H9 (cell line): ENCODE measurements at regions not wholly inside any gene's neighbourhood (a gene's known extent, or its start where the extent isn't known, plus 50 kb on each side); places are given as distances from the start of the nearest gene placed in this dataset.

ENCODE experiments used
- DNase-seq: peaks from one replicate; pipeline ENCODE4 v3.0.0-alpha.2; 2017
- H2AFZ ChIP-seq: one replicate; pipeline ENCODE4 v1.6.1; 2013; ENCODE audit warnings: mild to moderate bottlenecking, low read length, control low read depth, moderate library complexity
- H2AK5ac ChIP-seq: 2 replicates; pipeline ENCODE4 v1.6.1; 2013; ENCODE audit warnings: low read length, control low read depth, mixed read lengths; ENCODE audit not compliant: insufficient read length
- H2BK120ac ChIP-seq: one replicate; pipeline ENCODE4 v1.6.1; 2013; ENCODE audit warnings: low read depth, mild to moderate bottlenecking, low read length, control low read depth, inconsistent platforms; ENCODE audit not compliant: poor library complexity, severe bottlenecking
- H2BK12ac ChIP-seq: 2 replicates; pipeline ENCODE4 v1.6.1; 2013; ENCODE audit warnings: low read length, control low read depth, mixed read lengths, low read depth; ENCODE audit not compliant: insufficient read length
- H2BK15ac ChIP-seq: 2 replicates; pipeline ENCODE4 v1.6.1; 2013; ENCODE audit warnings: low read depth, low read length, control low read depth
- H2BK20ac ChIP-seq: one replicate; pipeline ENCODE4 v1.6.1; 2013; ENCODE audit warnings: low read depth, mild to moderate bottlenecking, low read length, control low read depth, inconsistent platforms; ENCODE audit not compliant: poor library complexity, severe bottlenecking
- H2BK5ac ChIP-seq: 2 replicates; pipeline ENCODE4 v1.6.1; 2013; ENCODE audit warnings: low read length, control low read depth, mixed read lengths; ENCODE audit not compliant: insufficient read length
- H3K14ac ChIP-seq: 2 replicates; pipeline ENCODE4 v1.6.1; 2013; ENCODE audit warnings: low read length, control low read depth; ENCODE audit not compliant: insufficient read depth
- H3K18ac ChIP-seq: 2 replicates; pipeline ENCODE4 v1.6.1; 2013; ENCODE audit warnings: low read depth, mild to moderate bottlenecking, mixed read lengths, low read length, control low read depth; ENCODE audit not compliant: insufficient read length
- H3K23ac ChIP-seq: 2 replicates; pipeline ENCODE4 v1.6.1; 2013; ENCODE audit warnings: low read length, control low read depth, mixed read lengths, low read depth; ENCODE audit not compliant: insufficient read length
- H3K23me2 ChIP-seq: 2 replicates; pipeline ENCODE4 v1.6.1; 2013; ENCODE audit warnings: low read depth, mild to moderate bottlenecking, mixed read lengths, low read length, control low read depth; ENCODE audit not compliant: insufficient read length, poor library complexity, severe bottlenecking
- H3K27ac ChIP-seq: 2 replicates; pipeline ENCODE4 v1.5.1; 2013; ENCODE audit warnings: low read length, control low read depth, mixed read lengths, low read depth; ENCODE audit not compliant: insufficient read length
- H3K27me3 ChIP-seq: 2 replicates; pipeline ENCODE4 v1.6.1; 2013; ENCODE audit warnings: low read length, control low read depth, inconsistent platforms; ENCODE audit not compliant: insufficient read depth
- H3K4ac ChIP-seq: 2 replicates; pipeline ENCODE4 v1.6.1; 2013; ENCODE audit warnings: low read depth, mild to moderate bottlenecking, control low read depth, inconsistent platforms, low read length, moderate library complexity
- H3K4me1 ChIP-seq: 2 replicates; pipeline ENCODE4 v1.6.1; 2013; ENCODE audit warnings: low read length, control low read depth, inconsistent platforms; ENCODE audit not compliant: insufficient read depth
- H3K4me2 ChIP-seq: 2 replicates; pipeline ENCODE4 v1.6.1; 2013; ENCODE audit warnings: low read length, control low read depth, mixed read lengths; ENCODE audit not compliant: insufficient read length, insufficient read depth
- H3K56ac ChIP-seq: 2 replicates; pipeline ENCODE4 v1.6.1; 2013; ENCODE audit warnings: low read depth, mild to moderate bottlenecking, mixed read lengths, low read length, control low read depth; ENCODE audit not compliant: insufficient read length
- H3K79me1 ChIP-seq: 2 replicates; pipeline ENCODE4 v1.6.1; 2013; ENCODE audit warnings: low read depth, mild to moderate bottlenecking, moderate library complexity, low read length, control low read depth, inconsistent platforms; ENCODE audit not compliant: insufficient read depth, poor library complexity, severe bottlenecking
- H3K79me2 ChIP-seq: 2 replicates; pipeline ENCODE4 v1.6.1; 2013; ENCODE audit warnings: low read length, control low read depth, inconsistent platforms; ENCODE audit not compliant: insufficient read depth
- H3K9ac ChIP-seq: 2 replicates; pipeline ENCODE4 v1.6.1; 2013; ENCODE audit warnings: low read length, control low read depth, mixed read lengths; ENCODE audit not compliant: insufficient read length; ENCODE audit errors: extremely low read depth
- H3K9me3 ChIP-seq: one replicate; pipeline ENCODE4 v1.6.1; 2013; ENCODE audit warnings: low read depth, low read length, inconsistent platforms; ENCODE audit not compliant: control insufficient read depth
- H3T11ph ChIP-seq: one replicate; pipeline ENCODE4 v1.6.1; 2013; ENCODE audit warnings: mild to moderate bottlenecking, low read length, control low read depth, inconsistent platforms
- H4K20me1 ChIP-seq: one replicate; pipeline ENCODE4 v1.6.1; 2013; ENCODE audit not compliant: control insufficient read depth, insufficient read length, insufficient read depth
- H4K5ac ChIP-seq: 2 replicates; pipeline ENCODE4 v1.6.1; 2013; ENCODE audit warnings: low read depth, mild to moderate bottlenecking, mixed read lengths, low read length, control low read depth; ENCODE audit not compliant: insufficient read length
- H4K8ac ChIP-seq: replicated peaks from 2 replicates; pipeline ENCODE4 v1.6.1; 2013; ENCODE audit warnings: low read length, control low read depth, mixed read lengths, low read depth; ENCODE audit not compliant: insufficient read length
- H4K91ac ChIP-seq: 2 replicates; pipeline ENCODE4 v1.6.1; 2013; ENCODE audit warnings: low read depth, mild to moderate bottlenecking, moderate library complexity, mixed read lengths, low read length, control low read depth; ENCODE audit not compliant: insufficient read length
- H3K27ac Mint-ChIP-seq, 3 experiments: 2 replicates in 2 of 3; 3 replicates in 1 of 3; pipeline ENCODE4 v1.8.0; 2020 to 2021; ENCODE audit warnings: mixed read lengths in 3 of 3, mild to moderate bottlenecking in 1 of 3, moderate library complexity in 1 of 3
- H3K27me3 Mint-ChIP-seq: 2 replicates; pipeline ENCODE4 v1.8.0; 2021; ENCODE audit warnings: low read depth, mild to moderate bottlenecking, moderate library complexity, mixed read lengths
- H3K36me3 Mint-ChIP-seq, 3 experiments: 2 replicates in 2 of 3; 3 replicates in 1 of 3; pipeline ENCODE4 v1.8.0; 2020 to 2021; ENCODE audit warnings: low read depth in 3 of 3, mixed read lengths in 3 of 3; ENCODE audit not compliant: insufficient read depth in 1 of 3
- H3K4me1 Mint-ChIP-seq, 2 experiments: 2 replicates each; pipeline ENCODE4 v1.8.0; 2020; ENCODE audit warnings: mixed read lengths in 2 of 2
- H3K4me3 Mint-ChIP-seq, 2 experiments: 2 replicates in 1 of 2; 3 replicates in 1 of 2; pipeline ENCODE4 v1.8.0; 2020 to 2021; ENCODE audit warnings: mild to moderate bottlenecking in 2 of 2, mixed read lengths in 2 of 2, moderate library complexity in 1 of 2
- H3K9me3 Mint-ChIP-seq, 2 experiments: 2 replicates in 1 of 2; 3 replicates in 1 of 2; pipeline ENCODE4 v1.8.0; 2020; ENCODE audit warnings: mild to moderate bottlenecking in 2 of 2, mixed read lengths in 2 of 2, moderate library complexity in 1 of 2
- WGBS: extraction: QIAGEN DNeasy Blood & Tissue Kit; methylation state at CpG from one replicate; pipeline ENCODE4 v1.1.7; 2013; ENCODE audit warnings: missing lambda C conversion rate, low lambda C conversion rate, mixed read lengths; ENCODE audit not compliant: insufficient read length; ENCODE audit errors: extremely low coverage; 5-methylcytosine and 5-hydroxymethylcytosine counted together
- TF ChIP-seq, protein P1 (sequence below): fragments of 200-600 bp; sonication (generic); conservative IDR thresholded peaks from 3 replicates; pipeline ENCODE4 v1.8.0; 2021; ENCODE audit warnings: antibody characterized with exemption, mild to moderate bottlenecking

GRCh38 chr5:175353926-175354325 lies 90.1 kb downstream of the DRD1 start:
- Histone ChIP-seq H3K79me2 (no peaks in the 10 kb centered on the region), H2BK5ac (no peak overlapping the region), H3T11ph (no peak overlapping the region), H3K4me2 (no peak overlapping the region), H3K9me3 (no peaks in the 10 kb centered on the region), H2AFZ (no peak overlapping the region), H4K5ac (no peak overlapping the region), H4K8ac (no peak overlapping the region), H3K56ac (no peak overlapping the region), H3K23me2 (no peaks in the 10 kb centered on the region), H3K27ac (no peak overlapping the region), H2BK120ac (no peak overlapping the region), H2BK20ac (no peak overlapping the region), H3K27me3 (no peaks in the 10 kb centered on the region), H4K20me1 (no peaks in the 10 kb centered on the region), H2BK12ac (no peak overlapping the region), H3K23ac (no peak overlapping the region), H3K79me1 (no peaks in the 10 kb centered on the region), H3K4ac (no peak overlapping the region), H3K18ac (no peak overlapping the region), H3K4me1 (peaks cover 4% of the 10 kb centered on the region; the same call in 1 of the 2 replicates), H4K91ac (no peak overlapping the region), H3K14ac (no peak overlapping the region), H2BK15ac (no peak overlapping the region), H2AK5ac (no peak overlapping the region), H3K9ac (no peak overlapping the region)
- Mint-ChIP-seq H3K9me3 (no peaks in the 10 kb centered on the region), H3K4me3 (no peak overlapping the region), H3K36me3 (no peaks in the 10 kb centered on the region), H3K27me3 (peaks cover 12% of the 10 kb centered on the region), H3K27ac (no peak overlapping the region), H3K4me1 (peaks cover 17 to 21% of the 10 kb centered on the region in 2 experiments)
- TF ChIP-seq, protein P1, sequence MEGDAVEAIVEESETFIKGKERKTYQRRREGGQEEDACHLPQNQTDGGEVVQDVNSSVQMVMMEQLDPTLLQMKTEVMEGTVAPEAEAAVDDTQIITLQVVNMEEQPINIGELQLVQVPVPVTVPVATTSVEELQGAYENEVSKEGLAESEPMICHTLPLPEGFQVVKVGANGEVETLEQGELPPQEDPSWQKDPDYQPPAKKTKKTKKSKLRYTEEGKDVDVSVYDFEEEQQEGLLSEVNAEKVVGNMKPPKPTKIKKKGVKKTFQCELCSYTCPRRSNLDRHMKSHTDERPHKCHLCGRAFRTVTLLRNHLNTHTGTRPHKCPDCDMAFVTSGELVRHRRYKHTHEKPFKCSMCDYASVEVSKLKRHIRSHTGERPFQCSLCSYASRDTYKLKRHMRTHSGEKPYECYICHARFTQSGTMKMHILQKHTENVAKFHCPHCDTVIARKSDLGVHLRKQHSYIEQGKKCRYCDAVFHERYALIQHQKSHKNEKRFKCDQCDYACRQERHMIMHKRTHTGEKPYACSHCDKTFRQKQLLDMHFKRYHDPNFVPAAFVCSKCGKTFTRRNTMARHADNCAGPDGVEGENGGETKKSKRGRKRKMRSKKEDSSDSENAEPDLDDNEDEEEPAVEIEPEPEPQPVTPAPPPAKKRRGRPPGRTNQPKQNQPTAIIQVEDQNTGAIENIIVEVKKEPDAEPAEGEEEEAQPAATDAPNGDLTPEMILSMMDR, result no peak
- no peak for DNase-seq
- WGBS, result no CpG with 5 or more reads among the region's 2 CpGs
